Nephron (organoid): ENCODE measurements at regions not wholly inside any gene's neighbourhood (a gene's known extent, or its start where the extent isn't known, plus 50 kb on each side); places are given as distances from the start of the nearest gene placed in this dataset.

ENCODE experiments used
- H3K27ac Mint-ChIP-seq, 3 experiments: 2 replicates each; pipeline ENCODE4 v1.8.0; 2020; ENCODE audit warnings: mixed read lengths in 3 of 3, mild to moderate bottlenecking in 2 of 3, moderate library complexity in 1 of 3
- H3K27me3 Mint-ChIP-seq: 2 replicates; pipeline ENCODE4 v1.8.0; 2021; ENCODE audit warnings: low read depth, mild to moderate bottlenecking, moderate library complexity, mixed read lengths
- H3K36me3 Mint-ChIP-seq: 2 replicates; pipeline ENCODE4 v1.8.0; 2020; ENCODE audit warnings: low read depth, mixed read lengths
- H3K4me1 Mint-ChIP-seq: 2 replicates; pipeline ENCODE4 v1.8.0; 2020; ENCODE audit warnings: mixed read lengths
- H3K4me3 Mint-ChIP-seq, 3 experiments: 2 replicates each; pipeline ENCODE4 v1.8.0; 2020; ENCODE audit warnings: mild to moderate bottlenecking in 3 of 3, mixed read lengths in 3 of 3, moderate library complexity in 2 of 3
- H3K9me3 Mint-ChIP-seq: 2 replicates; pipeline ENCODE4 v1.8.0; 2020; ENCODE audit warnings: mixed read lengths
- TF ChIP-seq, protein P1 (sequence below), 3 experiments: fragments of 200-600 bp; sonication (generic); IDR thresholded peaks; one replicate each; pipeline ENCODE4 v1.5.0; 2021; ENCODE audit warnings: antibody characterized with exemption in 3 of 3; ENCODE audit not compliant: unreplicated experiment in 3 of 3

DNA sequence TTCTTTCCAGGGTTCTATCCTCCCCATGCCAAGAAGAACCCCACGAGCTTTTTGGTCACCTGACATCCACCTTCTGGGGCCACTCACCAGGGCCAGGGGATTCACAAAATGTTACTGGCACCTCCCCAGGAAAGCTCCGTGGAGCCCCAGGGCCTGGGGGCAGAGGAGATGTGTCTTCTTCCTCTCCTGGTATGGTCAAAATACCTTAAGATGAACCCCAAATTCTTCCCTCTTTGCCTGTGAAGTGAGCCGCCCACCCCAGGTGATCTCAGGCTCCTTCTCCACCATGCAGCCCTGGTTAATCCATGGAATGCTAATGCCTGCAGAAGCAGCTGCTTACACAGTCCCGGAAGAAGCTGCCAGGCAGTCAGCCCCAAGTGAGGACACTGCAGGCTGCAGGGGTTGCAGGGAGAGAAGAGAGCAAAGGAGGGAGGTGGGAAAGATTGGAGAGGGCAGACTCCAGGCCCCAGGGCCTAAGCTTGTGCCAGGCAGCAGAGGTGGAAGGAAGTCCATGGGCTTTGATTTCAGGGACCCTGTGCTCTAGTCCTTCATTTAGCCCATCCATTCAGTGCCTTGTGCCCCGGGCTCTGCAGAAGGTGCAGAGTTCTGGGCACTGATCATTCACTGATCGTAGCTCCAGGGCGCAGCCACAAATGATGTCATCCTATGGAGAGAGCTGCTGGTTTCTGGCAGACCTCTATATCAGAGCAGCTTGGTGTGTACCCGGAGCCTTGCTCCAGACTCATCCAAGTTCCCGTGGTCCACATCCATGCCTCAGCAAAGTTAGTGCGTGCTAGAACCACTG, 127.9 kb upstream of the NECTIN1 start:
- Mint-ChIP-seq H3K36me3 (no peaks in the 10 kb centered on the region), H3K4me3 (no peak overlapping the region), H3K4me1 (peaks cover 12% of the 10 kb centered on the region), H3K27ac (no peak overlapping the region), H3K9me3 (no peaks in the 10 kb centered on the region), H3K27me3 (peaks cover 39% of the 10 kb centered on the region)
- TF ChIP-seq, protein P1, sequence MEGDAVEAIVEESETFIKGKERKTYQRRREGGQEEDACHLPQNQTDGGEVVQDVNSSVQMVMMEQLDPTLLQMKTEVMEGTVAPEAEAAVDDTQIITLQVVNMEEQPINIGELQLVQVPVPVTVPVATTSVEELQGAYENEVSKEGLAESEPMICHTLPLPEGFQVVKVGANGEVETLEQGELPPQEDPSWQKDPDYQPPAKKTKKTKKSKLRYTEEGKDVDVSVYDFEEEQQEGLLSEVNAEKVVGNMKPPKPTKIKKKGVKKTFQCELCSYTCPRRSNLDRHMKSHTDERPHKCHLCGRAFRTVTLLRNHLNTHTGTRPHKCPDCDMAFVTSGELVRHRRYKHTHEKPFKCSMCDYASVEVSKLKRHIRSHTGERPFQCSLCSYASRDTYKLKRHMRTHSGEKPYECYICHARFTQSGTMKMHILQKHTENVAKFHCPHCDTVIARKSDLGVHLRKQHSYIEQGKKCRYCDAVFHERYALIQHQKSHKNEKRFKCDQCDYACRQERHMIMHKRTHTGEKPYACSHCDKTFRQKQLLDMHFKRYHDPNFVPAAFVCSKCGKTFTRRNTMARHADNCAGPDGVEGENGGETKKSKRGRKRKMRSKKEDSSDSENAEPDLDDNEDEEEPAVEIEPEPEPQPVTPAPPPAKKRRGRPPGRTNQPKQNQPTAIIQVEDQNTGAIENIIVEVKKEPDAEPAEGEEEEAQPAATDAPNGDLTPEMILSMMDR (IDR thresholded peaks at IDR 0.05; ENCODE audit: unreplicated experiment in 3 of 3): no peak

DNA sequence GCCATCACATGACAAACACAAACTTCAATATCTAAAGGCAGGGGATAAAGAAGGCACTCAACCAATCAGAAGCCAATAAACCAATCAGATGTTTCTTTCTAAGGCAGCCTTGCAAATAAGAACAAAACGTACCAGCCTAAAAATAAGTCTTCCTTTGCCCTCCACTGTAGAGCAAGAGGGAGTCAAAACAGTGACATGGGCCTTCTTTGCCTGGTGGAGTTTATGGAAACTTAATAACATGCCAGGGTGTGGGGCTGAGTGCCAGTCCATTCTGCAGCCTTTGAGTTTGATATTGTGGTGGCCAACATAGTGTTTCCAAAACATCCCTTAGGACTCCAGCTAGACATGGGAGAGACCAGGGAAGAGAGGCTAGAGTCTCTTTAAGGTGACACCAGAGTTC, 126.1 kb upstream of the NECTIN1 start:
- H3K36me3 Mint-ChIP-seq: no peaks in the 10 kb centered on the region
- no peak overlapping the region for H3K4me3 Mint-ChIP-seq
- H3K27me3 Mint-ChIP-seq: peaks cover 33% of the 10 kb centered on the region
- TF ChIP-seq, protein P1 (IDR thresholded peaks at IDR 0.05; ENCODE audit: unreplicated experiment in 3 of 3): no peak
- no peak overlapping the region for H3K27ac Mint-ChIP-seq
- no peaks in the 10 kb centered on the region for H3K9me3 Mint-ChIP-seq
- H3K4me1 Mint-ChIP-seq: peaks cover 12% of the 10 kb centered on the region

DNA sequence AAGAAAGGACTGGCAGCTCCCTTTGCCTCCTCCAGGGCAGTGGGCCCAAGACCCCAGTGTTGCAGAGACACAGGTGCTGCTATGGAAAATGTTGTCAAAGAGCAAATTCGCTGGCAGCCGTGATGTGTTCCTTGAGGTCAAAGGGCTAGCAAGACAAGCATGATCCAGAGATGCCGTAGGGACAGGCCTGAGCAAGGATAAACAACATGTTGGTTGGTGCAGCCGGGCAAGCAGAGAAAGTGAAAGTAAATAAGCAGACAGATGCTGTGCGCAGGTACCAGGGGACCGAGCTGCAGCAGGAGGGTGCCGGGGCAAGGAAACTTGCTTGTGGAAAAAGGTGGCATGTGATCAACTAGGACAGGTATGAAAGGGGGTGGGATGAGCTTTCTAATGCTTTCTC, 125.5 kb upstream of the NECTIN1 start:
- no peaks in the 10 kb centered on the region for H3K36me3 Mint-ChIP-seq
- H3K4me1 Mint-ChIP-seq: peaks cover 12% of the 10 kb centered on the region
- TF ChIP-seq, protein P1 (IDR thresholded peaks at IDR 0.05; ENCODE audit: unreplicated experiment in 3 of 3): no peak
- H3K9me3 Mint-ChIP-seq: no peaks in the 10 kb centered on the region
- no peak overlapping the region for H3K4me3 Mint-ChIP-seq
- no peak overlapping the region for H3K27ac Mint-ChIP-seq
- peaks cover 31% of the 10 kb centered on the region for H3K27me3 Mint-ChIP-seq

DNA sequence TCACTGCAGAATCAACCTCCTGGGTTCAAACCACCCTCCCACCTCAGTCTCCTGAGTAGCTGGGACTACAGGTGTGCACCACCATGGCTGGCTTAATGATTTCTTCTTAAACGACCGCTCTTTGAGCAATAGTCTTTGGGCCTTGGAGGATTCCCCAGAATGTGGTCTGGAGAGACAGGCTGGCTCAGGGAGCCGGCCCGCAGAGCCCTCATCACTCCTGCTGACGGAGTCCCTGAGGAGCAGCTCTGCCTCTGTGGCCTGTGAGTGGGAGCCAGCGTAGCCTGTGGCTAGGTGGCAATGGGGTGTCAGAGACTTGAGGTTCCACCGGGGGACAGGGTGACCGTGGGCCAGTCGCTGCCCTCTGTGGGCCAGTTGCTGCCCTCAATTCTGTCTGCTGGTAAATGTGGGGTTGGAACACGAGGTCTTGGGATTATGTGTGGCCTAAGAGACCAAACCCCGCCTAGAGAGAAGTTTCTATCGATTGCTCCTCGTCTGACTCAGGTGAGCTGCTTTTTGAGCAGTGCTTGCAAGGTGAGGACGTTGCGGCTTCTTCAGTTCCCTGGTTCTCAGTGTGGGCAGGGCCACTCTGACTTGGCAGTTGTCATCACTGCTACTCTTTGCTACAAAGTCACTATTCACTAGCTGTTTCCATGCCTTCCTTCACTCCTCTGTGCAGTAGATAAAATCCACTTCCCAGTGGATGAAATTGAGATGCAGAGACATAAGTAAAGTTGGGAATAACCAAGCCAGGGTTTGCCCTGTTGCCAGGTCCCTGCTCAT, 124.8 kb upstream of the NECTIN1 start:
- H3K27ac Mint-ChIP-seq: no peak overlapping the region
- H3K4me1 Mint-ChIP-seq: peaks cover 12% of the 10 kb centered on the region
- H3K36me3 Mint-ChIP-seq: no peaks in the 10 kb centered on the region
- no peaks in the 10 kb centered on the region for H3K9me3 Mint-ChIP-seq
- TF ChIP-seq, protein P1 (IDR thresholded peaks at IDR 0.05; ENCODE audit: unreplicated experiment in 3 of 3): no peak
- no peak overlapping the region for H3K4me3 Mint-ChIP-seq
- H3K27me3 Mint-ChIP-seq: peaks cover 24% of the 10 kb centered on the region

DNA sequence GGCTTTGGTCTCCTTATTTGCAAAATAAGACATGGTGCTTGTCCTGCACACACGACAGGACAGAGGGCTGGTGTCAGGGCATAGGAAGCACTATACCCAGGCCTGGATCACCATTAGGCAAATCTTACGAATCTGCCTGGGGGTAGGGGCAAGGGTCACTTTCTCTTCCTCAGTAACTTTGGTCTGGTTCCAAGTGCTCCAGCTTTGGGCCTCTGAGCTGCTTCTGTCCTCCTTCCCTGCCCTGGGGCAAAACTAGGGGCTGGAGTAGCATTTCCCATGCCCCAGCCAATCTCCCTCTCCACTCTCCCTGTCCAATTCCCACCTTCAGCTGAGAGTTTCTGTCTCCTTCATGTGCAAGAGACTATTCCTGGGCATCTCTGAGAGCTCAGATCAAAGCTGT, 123.7 kb upstream of the NECTIN1 start:
- Mint-ChIP-seq H3K4me3 (no peak overlapping the region), H3K4me1 (peaks cover 4% of the 10 kb centered on the region), H3K36me3 (no peaks in the 10 kb centered on the region), H3K27me3 (peaks cover 18% of the 10 kb centered on the region), H3K27ac (no peak overlapping the region), H3K9me3 (no peaks in the 10 kb centered on the region)
- TF ChIP-seq, protein P1 (IDR thresholded peaks at IDR 0.05; ENCODE audit: unreplicated experiment in 3 of 3): no peak
